NCI-H774 (cell line): ENCODE measurements at regions not wholly inside any gene's neighbourhood (a gene's known extent, or its start where the extent isn't known, plus 50 kb on each side); places are given as distances from the start of the nearest gene placed in this dataset.
"Not testable (repeated sequence)": the region's sequence is repeated elsewhere in the genome, so short reads cannot be mapped to it uniquely, and the experiment has no call there.

Experiments used
- DNase-seq: peaks from one replicate; lab custom pipeline; 2025; lab: John Stamatoyannopoulos, UW

DNA sequence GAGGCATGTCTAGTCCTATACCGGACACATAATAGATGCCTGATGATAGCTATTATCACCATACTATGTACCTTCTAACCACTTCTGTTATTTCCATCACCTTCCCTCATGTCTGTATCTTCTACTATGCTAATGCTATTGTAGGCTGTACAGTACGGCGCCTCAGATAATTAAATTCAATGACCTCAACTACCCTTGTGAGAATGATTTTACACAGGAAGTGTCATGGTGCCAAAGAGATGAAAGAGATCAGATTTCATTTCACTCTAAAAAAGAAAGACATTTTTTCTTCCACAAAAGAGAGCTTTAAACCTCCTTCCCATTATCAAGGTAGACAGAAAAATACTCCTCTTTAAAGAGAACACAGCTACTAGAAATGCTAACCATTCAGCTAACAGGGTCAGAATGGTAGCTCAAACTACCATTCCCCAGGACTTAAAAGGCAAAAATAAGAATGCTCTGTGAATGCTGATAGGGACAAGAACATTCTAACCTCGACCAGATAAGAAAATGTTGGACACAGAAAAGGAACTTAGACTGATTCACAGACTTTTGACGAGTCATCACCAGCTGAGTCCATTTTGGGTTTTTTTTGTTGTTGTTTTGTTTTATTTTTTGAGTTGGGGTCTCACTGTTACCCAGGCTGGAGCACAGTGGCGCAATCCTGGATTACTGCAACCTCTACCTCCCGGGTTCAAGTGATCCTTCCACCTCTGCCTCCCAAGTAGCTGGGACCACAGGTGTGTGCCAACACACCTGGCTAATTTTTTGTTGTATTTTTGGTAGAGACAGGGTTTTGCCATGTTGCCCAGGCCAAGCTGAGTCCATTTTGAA is 99.2 kb upstream of the RAPGEF2 start:
- DNase-seq = no peak

- no peak for DNase-seq
Measured at GRCh38 chr4:159006202-159006601, 96.7 kb upstream of the RAPGEF2 start.

DNA sequence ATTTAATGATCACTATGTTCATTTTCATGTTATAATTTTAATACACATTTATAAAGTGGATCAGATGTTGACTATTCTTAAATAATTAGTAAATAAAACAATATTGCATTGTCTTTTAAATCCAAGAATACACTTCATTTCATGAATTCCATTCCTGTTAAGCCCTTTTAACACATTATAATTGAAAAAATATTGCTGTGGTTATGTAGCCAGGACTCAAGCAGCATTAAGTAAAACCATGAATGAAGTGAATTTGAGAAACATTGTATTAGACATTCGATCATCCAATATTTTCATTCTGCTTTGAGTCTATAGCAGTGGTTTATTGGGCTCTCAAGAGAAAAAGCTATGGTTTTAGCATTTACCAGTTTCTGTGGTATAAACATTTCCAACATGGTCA is 94.2 kb upstream of the RAPGEF2 start:
- no peak for DNase-seq

DNA sequence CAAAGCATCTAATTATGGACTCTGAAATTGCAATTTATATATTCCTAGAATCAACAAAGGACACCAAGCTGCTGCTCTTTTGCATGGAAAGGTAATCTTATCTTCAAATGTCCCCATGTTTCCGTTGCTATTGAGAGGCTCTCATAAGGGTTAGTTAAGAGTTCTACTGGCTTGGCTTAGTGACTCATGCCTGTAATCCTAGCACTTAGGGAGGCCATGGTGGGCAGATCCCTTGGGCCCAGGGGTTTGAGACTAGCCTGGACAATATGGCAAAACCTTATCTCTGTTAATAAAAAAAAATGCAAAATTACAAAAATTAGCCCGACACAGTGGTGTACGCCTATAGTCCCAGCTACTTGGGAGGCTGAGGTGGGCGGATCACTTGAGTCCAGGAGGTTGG is 93.4 kb upstream of the RAPGEF2 start:
- DNase-seq = no peak

DNA sequence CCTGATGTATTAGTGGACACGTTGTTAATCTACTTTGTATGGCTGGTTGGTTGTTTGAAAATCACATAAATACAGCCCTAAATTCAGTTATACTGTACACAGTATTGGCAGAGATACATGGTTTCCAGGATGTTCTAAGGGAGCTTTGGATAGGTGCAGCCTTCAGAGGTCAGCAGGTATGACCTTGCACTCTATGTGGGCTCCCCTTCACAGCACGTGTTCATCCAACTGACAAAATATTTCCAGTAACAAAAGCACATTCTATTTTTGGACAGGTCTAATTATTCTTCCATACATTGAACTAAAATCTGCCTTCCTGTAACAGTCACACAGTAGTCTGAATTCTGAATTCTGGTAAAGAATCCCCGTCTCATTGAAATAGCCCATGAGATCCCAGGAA is 92.8 kb upstream of the RAPGEF2 start:
- no peak for DNase-seq

- peak; percentile 69 for DNase-seq
Measured at GRCh38 chr4:159010563-159011260, 92.2 kb upstream of the RAPGEF2 start.

DNA sequence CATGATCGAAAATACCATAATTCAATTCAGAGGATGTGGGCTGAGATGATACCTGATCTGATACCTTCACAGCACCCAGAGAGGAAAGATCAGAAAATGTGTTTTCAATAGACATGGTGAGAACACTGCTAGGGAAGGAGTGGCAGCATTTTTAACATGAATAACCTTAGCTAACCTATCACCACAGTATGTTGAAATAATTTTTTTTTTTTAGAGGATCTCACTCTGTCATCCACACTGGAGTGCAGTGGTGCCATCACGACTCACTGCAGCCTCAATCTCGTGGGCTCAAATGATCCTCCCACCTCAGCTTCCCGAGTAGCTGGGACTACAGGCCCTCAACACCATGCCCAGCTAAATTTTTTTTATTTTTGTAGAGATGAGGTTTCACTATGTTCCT is 90.5 kb upstream of the RAPGEF2 start:
- DNase-seq = no peak

DNA sequence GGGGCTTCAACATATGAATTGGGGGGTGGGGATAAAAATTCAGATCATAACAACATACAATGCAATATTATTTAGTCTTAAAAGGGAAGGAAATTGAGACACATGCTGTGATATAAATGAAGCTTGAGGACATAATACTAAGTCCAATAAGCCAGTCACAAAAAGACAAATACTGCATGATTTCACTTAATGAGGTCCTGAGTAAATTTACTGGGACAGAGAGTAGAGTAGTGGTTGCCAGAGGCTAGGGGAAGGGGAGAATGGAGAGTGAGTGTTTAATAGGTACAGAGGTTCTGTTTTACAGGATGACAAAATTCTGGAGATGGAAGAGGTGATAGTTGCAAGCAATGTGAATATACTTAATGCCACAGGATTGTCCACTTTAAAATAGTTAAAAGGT is 89.2 kb upstream of the RAPGEF2 start:
- DNase-seq = no peak

GRCh38 chr4:159014859-159015258 is 88.0 kb upstream of the RAPGEF2 start:
- DNase-seq = no peak

GRCh38 chr4:159015841-159016240 is 87.0 kb upstream of the RAPGEF2 start:
- no peak for DNase-seq

- no peak for DNase-seq
Measured at GRCh38 chr4:159016593-159017024, 86.3 kb upstream of the RAPGEF2 start.

DNA sequence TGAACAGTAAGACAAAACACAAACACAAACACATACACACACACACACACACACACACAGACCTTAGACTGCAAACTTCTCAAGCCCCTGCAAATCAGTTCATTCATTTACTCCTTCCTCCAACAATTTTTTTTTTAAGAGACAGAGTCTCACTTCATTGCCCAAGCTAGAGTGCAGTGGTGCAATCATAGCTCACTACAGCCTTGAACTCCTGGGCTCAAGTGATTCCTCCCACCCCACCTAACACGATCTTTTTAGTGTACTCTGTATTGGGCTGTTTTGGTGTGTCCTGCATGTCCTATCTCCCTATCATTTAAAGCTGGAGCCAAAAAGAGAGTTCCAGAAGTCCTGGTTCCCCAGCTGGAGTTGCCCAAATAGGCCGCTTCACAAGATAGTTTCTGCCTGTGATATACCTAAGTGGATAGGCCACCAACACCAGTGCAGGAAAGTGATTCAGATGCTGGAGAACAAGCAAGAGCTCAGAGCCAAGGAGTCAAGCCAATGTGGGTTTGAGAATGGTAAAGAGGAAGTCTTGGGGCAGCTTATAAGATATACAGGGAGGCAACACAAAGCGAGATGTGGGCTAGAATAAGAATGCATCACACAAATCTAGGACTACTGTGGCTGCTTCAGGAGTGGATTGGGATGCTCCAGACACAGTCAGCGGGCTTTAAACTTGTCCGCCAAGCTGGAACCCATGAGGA is 85.4 kb upstream of the RAPGEF2 start:
- DNase-seq = no peak

- no peak for DNase-seq
Measured at GRCh38 chr4:159018062-159018629, 84.7 kb upstream of the RAPGEF2 start.

DNA sequence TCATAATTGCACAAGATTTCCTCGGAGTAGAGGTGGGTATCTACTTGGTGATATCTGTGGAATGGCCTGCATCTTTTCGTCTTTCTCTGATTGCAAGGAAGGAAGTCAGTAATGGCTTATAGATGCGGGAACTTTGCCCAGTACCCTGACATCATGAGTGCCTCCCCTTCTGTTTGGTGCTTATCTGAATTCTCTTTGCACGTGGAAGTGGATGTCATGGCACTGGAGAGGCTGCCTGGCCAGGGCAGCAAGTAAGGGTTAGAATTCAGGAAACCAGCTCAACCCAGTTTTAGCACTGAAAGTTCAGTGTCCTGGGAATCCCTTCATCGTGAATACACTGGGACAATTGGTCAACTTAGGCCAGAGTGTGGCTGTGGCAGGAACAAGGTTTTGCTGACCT is 83.5 kb upstream of the RAPGEF2 start:
- DNase-seq = no peak

- no peak for DNase-seq
Measured at GRCh38 chr4:159021597-159022385, 81.1 kb upstream of the RAPGEF2 start.

DNA sequence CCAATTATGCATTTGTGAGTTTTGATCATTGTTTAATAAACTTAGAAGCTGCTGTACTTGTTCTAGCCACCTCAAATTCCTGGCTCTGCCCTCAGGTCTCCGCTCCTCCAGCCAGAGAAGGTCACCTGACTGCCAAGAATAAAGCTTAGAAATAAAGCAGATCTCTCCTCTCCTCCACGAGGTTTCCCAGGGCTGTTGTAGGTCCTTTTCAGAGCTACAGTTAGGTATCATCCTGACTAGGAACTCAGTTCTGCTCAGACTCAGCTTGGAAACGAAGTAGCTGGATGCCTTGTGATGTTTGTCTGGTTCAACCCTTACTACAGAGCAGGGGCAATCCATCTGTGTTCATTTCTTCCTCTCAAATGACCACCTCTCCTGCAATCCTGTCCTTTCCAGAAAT is 79.1 kb upstream of the RAPGEF2 start:
- no peak for DNase-seq

DNA sequence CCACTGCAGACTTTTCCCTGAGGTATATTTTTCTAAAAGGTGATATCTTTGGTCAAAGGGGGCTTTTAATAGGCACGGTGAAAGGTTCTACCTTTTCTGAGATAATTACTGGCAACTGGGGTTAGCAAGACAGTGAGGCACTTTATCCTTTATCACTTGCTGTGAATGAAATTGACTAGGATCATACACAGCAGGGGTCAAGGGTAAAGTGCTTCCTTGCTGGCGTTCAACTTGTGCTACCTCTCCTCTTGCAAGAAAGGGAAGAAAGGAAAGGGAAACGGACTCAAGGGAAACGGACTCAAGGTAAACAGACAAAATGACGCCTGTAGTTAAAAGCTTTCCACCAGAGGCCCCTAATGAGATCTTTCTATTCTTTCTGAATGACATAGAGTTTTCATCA is 78.6 kb upstream of the RAPGEF2 start:
- DNase-seq = no peak

DNA sequence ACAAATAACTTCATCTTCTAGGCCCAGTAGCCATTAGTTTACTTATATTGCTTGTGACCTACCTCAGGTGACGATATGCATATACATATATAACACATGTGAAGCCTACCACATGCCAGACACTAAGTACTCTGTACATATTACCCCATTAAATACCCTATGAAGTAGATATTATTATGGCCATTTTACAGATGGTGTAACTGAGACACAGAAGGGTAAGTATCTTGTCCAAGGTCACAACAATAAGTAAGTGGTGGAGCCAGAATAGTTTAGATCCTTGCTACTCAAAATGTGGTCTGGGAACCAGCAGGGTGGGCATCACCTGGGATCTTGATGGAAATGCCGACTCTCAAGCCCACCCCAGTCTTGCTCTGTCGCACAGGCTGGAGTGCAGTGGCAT is 78.1 kb upstream of the RAPGEF2 start:
- DNase-seq = no peak

DNA sequence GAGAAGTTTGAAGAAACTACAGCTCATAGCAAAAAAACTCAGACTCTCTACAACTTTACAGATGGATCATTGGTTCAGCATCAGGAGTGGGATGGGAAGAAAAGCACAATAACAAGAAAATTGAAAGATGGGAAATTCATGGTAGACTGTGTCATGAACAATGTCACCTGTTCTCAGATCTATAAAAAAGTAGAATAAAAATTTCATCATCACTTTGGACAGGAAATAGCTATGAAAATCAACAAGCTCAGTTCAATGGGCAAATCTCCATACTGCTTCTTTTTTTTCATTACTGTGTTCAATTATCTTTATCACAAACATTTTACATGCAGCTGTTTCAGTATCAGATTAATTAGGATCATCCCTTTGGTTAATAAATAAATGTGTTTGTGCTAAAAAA is 76.5 kb upstream of the RAPGEF2 start:
- DNase-seq = no peak

DNA sequence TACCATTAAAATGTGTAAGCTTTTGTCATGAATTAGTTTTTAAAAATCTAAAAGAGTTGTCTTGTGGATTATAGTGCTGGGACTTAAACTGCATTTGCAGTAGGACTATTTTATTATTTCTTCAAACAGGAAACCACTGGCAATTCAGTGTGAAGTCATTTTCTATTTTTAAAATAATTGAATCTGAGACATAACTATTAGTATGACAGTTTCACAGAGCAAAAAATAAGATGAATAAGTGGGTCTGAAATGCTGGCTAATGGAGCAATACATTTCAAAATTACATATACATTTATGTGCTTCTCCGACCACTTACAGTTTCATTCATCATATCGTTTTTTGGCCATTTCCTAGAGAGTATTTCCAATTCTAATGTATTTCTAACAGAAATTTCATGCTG is 75.3 kb upstream of the RAPGEF2 start:
- no peak for DNase-seq

- no peak for DNase-seq
Measured at GRCh38 chr4:159029481-159029880, 73.4 kb upstream of the RAPGEF2 start.

DNA sequence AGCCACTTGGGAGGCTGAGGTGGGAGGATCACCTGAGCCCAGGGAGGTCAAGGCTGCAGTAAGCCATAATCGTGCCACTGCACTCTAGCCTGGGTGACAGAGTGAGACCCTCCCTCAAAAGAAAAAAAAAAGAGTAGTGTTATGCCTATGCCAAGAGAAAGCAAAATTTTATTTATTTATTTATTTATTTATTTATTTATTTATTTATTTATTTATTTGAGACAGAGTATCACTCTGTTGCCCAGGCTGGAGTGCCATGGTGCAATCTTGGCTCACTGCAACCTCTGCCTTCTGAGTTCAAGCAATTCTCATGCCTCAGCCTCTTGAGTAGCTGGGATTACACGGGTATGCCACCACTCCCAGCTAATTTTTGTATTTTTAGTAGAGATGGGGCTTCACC is 72.6 kb upstream of the RAPGEF2 start:
- DNase-seq = not testable (repeated sequence)
